ENCODE measurements at regions not wholly inside any gene's neighbourhood (a gene's known extent, or its start where the extent isn't known, plus 50 kb on each side); places are given as distances from the start of the nearest gene placed in this dataset.

DNA sequence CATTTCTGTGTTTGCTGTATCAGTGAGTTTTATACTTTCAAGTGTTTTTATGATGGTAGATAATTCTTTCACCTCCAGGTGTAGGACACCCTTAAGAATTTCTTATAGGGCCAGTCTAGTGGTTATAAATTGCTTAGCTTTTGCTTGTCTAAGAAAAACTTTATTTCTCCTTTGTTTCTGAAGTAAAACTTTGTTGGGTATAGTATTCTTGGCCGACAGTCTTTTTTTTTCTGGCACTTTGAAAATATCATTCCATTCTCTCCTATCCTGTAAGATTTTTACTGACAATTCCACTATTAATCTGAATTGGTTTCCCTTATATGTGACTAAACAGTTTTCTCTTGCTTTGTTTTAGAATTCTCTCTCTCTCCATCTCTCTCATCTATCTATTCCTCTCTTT lies 118.7 kb upstream of the LRRTM4 start:
- Histone ChIP-seq H3K9me3 (ENCODE audit: control insufficient read depth in 4 of 4, low read length in 3 of 4) (peaks cover 0 to 11% (median 6%) of the 10 kb centered on the region in 4 donors), H3K4me3 (ENCODE audit: low read depth in 1 of 3, low read length in 3 of 3) (no peak overlapping the region), H3K36me3 (ENCODE audit: control insufficient read depth in 4 of 4, insufficient read depth in 3 of 4, low read depth in 1 of 4, low read length in 3 of 4) (no peaks in the 10 kb centered on the region), H3K27ac (ENCODE audit: low read depth in 1 of 2, low read length in 2 of 2) (no peak overlapping the region), H3K27me3 (ENCODE audit: control insufficient read depth in 4 of 4, insufficient read depth in 4 of 4, low read length in 3 of 4) (no peaks in the 10 kb centered on the region), H3K4me1 (ENCODE audit: control insufficient read depth in 4 of 4, insufficient read depth in 4 of 4, low read length in 3 of 4) (no peaks in the 10 kb centered on the region), H3K9ac (ENCODE audit: low read depth in 1 of 2, low read length in 2 of 2) (no peak overlapping the region)
- WGBS = 77% methylated on average over 1 of the region's 1 CpG
- no peak for TF ChIP-seq YY1 (IDR thresholded peaks at IDR 0.05)
- TF ChIP-seq JUND (IDR thresholded peaks at IDR 0.05) = no peak
- no peak for TF ChIP-seq FOXA2 (IDR thresholded peaks at IDR 0.05)
- TF ChIP-seq, protein P1, sequence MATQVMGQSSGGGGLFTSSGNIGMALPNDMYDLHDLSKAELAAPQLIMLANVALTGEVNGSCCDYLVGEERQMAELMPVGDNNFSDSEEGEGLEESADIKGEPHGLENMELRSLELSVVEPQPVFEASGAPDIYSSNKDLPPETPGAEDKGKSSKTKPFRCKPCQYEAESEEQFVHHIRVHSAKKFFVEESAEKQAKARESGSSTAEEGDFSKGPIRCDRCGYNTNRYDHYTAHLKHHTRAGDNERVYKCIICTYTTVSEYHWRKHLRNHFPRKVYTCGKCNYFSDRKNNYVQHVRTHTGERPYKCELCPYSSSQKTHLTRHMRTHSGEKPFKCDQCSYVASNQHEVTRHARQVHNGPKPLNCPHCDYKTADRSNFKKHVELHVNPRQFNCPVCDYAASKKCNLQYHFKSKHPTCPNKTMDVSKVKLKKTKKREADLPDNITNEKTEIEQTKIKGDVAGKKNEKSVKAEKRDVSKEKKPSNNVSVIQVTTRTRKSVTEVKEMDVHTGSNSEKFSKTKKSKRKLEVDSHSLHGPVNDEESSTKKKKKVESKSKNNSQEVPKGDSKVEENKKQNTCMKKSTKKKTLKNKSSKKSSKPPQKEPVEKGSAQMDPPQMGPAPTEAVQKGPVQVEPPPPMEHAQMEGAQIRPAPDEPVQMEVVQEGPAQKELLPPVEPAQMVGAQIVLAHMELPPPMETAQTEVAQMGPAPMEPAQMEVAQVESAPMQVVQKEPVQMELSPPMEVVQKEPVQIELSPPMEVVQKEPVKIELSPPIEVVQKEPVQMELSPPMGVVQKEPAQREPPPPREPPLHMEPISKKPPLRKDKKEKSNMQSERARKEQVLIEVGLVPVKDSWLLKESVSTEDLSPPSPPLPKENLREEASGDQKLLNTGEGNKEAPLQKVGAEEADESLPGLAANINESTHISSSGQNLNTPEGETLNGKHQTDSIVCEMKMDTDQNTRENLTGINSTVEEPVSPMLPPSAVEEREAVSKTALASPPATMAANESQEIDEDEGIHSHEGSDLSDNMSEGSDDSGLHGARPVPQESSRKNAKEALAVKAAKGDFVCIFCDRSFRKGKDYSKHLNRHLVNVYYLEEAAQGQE (IDR thresholded peaks at IDR 0.05) = no peak
- no peak for TF ChIP-seq NR2F2 (IDR thresholded peaks at IDR 0.05)
- no peak for TF ChIP-seq RAD21 (IDR thresholded peaks at IDR 0.05)
- TF ChIP-seq RXRA (IDR thresholded peaks at IDR 0.05) = no peak
- no peak for TF ChIP-seq TAF1 (conservative IDR thresholded peaks at IDR 0.05)
- no peak for TF ChIP-seq EGR1 (IDR thresholded peaks at IDR 0.05; ENCODE audit: low read depth in 2 of 2)
- no peak for TF ChIP-seq GABPA (IDR thresholded peaks at IDR 0.05 in 1 of 2, conservative IDR thresholded peaks at IDR 0.05 in 1 of 2)
- no peak for TF ChIP-seq FOXA1 (IDR thresholded peaks at IDR 0.05)
- no peak for DNase-seq (ENCODE audit: low spot score)

DNA sequence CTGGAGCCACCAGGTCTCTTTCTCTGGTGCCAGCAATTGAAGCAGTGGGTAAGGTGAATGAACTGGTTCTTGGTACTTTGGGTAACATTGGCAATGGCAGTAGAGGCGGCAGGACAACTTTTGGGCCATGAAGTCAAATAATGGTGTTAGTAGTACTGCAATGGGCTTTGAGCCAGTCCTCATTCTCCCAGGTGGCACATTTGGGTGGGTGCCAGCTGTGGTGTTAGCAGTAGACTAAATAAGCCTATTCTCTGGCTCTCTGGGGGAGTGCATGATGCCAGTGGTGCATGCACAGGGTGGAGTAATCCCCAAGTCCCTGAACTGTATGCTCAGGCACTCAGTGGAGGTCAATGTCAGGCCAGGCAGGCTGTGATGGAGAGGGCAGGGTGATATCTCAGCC lies 120.2 kb upstream of the LRRTM4 start:
- H3K36me3 ChIP-seq (ENCODE audit: control insufficient read depth in 4 of 4, insufficient read depth in 3 of 4, low read depth in 1 of 4, low read length in 3 of 4) = no peaks in the 10 kb centered on the region
- WGBS = 89% methylated on average over 1 of the region's 1 CpG
- no peak for DNase-seq (ENCODE audit: low spot score)

More for the DNA sequence above, 120.2 kb upstream of the LRRTM4 start:
- Histone ChIP-seq H3K4me1 (ENCODE audit: control insufficient read depth in 4 of 4, insufficient read depth in 4 of 4, low read length in 3 of 4) (no peaks in the 10 kb centered on the region), H3K9ac (ENCODE audit: low read depth in 1 of 2, low read length in 2 of 2) (no peak overlapping the region), H3K9me3 (ENCODE audit: control insufficient read depth in 4 of 4, low read length in 3 of 4) (peaks cover 0 to 11% (median 6%) of the 10 kb centered on the region in 4 donors), H3K4me3 (ENCODE audit: low read depth in 1 of 3, low read length in 3 of 3) (no peak overlapping the region), H3K27ac (ENCODE audit: low read depth in 1 of 2, low read length in 2 of 2) (no peak overlapping the region), H3K27me3 (ENCODE audit: control insufficient read depth in 4 of 4, insufficient read depth in 4 of 4, low read length in 3 of 4) (no peaks in the 10 kb centered on the region)
- TF ChIP-seq RAD21 (IDR thresholded peaks at IDR 0.05) (no peak), GABPA (IDR thresholded peaks at IDR 0.05 in 1 of 2, conservative IDR thresholded peaks at IDR 0.05 in 1 of 2) (no peak), TAF1 (conservative IDR thresholded peaks at IDR 0.05) (no peak), HNF4A (conservative IDR thresholded peaks at IDR 0.05) (no peak), RXRA (IDR thresholded peaks at IDR 0.05) (no peak), SP1 (IDR thresholded peaks at IDR 0.05) (no peak), JUND (IDR thresholded peaks at IDR 0.05) (no peak), FOXA1 (IDR thresholded peaks at IDR 0.05) (no peak), NR2F2 (IDR thresholded peaks at IDR 0.05) (no peak), YY1 (IDR thresholded peaks at IDR 0.05) (no peak), FOXA2 (IDR thresholded peaks at IDR 0.05) (no peak), HNF4G (IDR thresholded peaks at IDR 0.05) (no peak), EGR1 (IDR thresholded peaks at IDR 0.05; ENCODE audit: low read depth in 2 of 2) (no peak)
- TF ChIP-seq, protein P2, sequence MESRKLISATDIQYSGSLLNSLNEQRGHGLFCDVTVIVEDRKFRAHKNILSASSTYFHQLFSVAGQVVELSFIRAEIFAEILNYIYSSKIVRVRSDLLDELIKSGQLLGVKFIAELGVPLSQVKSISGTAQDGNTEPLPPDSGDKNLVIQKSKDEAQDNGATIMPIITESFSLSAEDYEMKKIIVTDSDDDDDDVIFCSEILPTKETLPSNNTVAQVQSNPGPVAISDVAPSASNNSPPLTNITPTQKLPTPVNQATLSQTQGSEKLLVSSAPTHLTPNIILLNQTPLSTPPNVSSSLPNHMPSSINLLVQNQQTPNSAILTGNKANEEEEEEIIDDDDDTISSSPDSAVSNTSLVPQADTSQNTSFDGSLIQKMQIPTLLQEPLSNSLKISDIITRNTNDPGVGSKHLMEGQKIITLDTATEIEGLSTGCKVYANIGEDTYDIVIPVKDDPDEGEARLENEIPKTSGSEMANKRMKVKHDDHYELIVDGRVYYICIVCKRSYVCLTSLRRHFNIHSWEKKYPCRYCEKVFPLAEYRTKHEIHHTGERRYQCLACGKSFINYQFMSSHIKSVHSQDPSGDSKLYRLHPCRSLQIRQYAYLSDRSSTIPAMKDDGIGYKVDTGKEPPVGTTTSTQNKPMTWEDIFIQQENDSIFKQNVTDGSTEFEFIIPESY (IDR thresholded peaks at IDR 0.05) = no peak
- TF ChIP-seq, protein P3, sequence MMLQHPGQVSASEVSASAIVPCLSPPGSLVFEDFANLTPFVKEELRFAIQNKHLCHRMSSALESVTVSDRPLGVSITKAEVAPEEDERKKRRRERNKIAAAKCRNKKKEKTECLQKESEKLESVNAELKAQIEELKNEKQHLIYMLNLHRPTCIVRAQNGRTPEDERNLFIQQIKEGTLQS (IDR thresholded peaks at IDR 0.05) = no peak
- TF ChIP-seq, protein P4, sequence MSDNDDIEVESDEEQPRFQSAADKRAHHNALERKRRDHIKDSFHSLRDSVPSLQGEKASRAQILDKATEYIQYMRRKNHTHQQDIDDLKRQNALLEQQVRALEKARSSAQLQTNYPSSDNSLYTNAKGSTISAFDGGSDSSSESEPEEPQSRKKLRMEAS (IDR thresholded peaks at IDR 0.05) = no peak
- TF ChIP-seq, protein P1 (IDR thresholded peaks at IDR 0.05) = no peak
- TF ChIP-seq, protein P5, sequence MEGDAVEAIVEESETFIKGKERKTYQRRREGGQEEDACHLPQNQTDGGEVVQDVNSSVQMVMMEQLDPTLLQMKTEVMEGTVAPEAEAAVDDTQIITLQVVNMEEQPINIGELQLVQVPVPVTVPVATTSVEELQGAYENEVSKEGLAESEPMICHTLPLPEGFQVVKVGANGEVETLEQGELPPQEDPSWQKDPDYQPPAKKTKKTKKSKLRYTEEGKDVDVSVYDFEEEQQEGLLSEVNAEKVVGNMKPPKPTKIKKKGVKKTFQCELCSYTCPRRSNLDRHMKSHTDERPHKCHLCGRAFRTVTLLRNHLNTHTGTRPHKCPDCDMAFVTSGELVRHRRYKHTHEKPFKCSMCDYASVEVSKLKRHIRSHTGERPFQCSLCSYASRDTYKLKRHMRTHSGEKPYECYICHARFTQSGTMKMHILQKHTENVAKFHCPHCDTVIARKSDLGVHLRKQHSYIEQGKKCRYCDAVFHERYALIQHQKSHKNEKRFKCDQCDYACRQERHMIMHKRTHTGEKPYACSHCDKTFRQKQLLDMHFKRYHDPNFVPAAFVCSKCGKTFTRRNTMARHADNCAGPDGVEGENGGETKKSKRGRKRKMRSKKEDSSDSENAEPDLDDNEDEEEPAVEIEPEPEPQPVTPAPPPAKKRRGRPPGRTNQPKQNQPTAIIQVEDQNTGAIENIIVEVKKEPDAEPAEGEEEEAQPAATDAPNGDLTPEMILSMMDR (IDR thresholded peaks at IDR 0.05; ENCODE audit: low read depth, low read length, missing input control) = no peak
